ENCODE measurements at regions not wholly inside any gene's neighbourhood (a gene's known extent, or its start where the extent isn't known, plus 50 kb on each side); places are given as distances from the start of the nearest gene placed in this dataset.
A peak's percentile ranks its signal among the peaks of the same experiment; 100 is the strongest.

DNA sequence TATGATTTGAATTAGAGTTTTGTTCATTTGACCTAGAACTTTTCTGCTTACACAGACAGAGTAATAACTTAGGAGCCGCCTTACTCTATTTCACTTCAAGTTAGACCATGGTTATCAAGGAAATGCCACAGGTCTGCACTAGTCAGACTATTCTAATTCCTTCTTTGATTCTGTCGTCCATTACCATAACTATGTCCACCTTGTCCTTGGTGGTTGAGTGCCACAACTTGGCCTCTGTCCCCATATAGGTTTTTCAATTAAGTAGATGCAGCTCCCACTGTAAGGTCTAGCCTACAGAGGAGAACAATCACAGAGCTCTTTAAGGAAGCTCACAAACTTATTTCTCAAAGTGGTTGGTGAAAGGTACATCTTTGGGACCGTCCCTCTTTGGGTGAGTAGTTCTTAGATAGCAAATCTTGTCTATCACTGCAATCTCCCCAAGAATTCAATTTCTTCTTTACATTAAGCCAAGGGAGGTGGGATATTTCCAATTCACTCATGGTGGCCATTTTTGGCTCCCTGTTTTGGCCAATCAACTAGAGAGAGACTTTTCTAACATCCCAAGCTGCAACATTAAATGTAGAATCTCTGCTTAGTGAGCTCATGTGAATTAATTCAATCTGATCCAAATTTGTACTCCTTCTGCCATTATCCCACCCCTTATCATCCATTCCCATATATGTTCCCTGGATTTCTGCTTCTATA, 434.6 kb downstream of the ADAMTS20 start:
- no peak for DNase-seq (ENCODE audit: low read depth, low spot score)

DNA sequence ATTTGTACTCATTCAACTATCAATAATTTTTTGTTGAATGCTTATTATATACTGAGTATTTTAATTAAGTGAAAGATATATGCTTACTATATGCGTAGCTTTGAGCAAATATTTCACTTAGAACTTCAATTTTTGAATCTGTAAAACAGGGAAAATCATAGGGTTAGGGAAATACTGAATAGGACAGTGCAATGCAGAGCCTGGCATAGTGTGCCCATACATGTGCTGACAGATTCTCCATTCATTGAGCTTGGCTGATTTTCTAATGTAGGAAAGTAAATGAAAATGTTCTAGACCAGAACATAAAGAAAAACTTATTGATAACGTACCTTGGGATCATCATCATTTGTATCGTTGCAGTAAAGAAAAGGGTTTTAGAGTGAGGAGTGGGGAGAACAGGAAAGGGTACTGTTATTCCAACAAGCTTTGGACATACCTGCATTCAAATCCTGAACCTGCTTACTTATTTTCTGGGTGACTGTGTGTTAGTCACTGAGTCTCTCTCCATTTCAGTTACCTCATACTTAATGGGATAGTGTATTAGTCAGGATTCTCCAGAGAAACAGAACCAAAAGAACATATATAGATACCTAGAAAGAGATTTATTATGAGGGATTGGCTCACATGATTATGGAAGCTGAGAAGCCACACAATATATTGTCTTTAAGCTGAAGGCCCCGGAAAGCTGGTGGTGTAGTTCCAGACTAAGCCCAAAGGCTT, 436.4 kb downstream of the ADAMTS20 start:
- DNase-seq (ENCODE audit: low read depth, low spot score) = no peak

DNA sequence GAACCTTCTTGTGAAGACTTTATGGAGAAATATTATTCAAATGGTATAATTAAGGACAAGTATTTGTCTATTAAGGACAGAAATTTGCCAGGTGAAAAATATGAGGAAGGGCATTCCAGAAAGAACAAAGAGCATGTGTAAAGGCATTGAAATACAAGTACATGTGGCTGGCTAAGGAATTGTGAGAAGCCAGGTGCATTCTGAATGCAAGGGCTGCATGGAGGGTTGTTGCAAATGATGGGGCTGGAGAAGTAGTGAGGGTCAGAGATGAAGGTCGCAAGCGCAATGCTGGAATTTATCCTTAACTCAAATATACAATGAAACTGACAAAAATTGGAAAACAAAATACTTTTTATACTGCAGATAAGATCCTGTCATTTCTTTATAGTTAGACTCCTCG, 437.7 kb downstream of the ADAMTS20 start:
- DNase-seq (ENCODE audit: low read depth, low spot score) = no peak

DNA sequence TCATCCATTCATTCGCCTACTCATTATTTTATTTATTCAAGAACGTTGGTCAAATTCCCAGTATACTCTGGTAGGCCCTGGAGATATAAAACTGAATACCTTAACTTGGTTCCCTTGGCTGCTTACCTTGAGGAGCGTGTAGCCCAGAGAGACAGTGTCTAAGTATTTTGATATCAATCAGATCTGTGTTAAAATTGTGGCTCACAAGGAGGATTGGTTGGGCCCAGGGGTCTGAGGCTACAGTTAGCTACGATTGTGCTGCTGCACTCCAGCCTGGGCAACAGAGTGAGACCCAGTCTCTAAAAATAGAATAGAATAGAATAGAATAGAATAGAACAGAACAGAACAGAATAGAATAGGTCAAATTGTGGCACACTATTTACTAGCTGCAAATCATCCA, 438.4 kb downstream of the ADAMTS20 start:
- DNase-seq (ENCODE audit: low read depth, low spot score) = no peak

DNA sequence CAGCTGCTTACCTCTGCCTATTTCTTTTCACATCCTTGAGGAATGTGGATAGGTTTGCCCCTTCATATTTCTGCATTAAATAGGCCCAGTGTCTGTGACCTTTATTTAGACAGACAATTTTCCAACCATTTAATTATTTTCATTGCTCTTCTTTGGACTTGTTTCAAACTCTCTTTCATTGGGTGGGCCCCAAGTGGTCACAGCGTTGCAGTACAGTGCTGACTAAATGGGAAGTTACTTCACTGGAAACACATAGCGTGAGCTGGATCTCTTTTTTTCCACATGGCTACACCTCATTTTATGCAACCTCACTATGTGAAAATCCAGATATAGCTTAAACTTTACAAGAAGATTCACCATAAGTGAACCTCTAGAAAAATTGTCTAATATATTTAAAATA, 438.9 kb downstream of the ADAMTS20 start:
- no peak for DNase-seq (ENCODE audit: low read depth, low spot score)

DNA sequence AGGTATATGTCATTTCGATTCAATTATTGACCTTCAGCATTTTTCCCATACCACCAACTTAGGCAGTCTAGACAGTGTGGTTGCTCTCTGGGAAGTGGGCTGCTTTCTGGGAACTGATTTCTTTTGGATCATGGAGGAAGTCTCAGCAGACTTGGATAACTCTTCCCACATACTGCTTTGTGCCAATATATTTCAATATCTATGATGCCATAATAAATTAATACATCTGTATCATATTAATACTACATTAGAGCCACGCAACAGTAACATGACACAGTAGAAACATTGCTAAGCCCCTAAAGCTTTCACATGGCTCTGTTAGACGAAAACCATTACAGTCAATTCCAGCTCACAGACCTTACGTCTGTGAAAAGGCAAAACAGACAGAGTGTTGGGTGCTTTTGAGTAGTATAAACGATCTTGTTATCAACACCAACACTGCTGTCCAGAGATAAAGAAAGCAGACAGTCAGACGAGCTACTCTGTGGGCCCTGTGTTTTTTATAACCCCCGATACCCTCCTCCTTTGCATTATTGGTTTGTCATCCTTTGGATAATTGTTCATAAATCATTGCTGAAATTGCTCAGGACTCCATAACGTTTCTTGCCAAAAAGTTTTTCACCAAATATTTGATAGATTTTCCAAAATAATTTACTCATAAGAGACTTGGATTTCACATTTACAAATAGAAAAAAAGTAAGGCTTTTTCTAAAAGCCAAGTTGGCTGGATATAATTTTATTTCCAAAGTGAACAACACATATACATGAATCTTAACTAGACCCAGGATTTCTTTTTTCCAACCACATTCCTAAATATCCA, 439.7 kb downstream of the ADAMTS20 start:
- DNase-seq (ENCODE audit: low read depth, low spot score) = no peak

DNA sequence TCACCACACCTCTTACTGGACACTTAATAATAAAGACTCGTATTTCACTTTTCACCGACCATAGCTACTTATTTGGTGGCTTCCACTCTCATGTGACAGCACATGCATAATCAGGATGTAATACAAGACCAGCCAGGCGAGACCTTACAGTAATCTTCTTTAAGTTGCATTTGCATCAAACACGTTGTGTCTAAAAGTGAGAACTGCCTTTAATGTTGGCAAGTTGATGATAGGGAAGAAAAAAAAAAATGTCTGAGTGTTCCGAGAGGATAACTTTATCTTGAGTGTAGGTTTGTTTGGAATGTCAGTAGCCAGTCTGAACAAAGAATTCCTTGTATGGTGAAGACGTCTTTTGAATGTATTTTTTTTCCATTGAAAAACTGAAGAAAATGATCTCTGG, 440.4 kb downstream of the ADAMTS20 start:
- no peak for DNase-seq (ENCODE audit: low read depth, low spot score)

DNA sequence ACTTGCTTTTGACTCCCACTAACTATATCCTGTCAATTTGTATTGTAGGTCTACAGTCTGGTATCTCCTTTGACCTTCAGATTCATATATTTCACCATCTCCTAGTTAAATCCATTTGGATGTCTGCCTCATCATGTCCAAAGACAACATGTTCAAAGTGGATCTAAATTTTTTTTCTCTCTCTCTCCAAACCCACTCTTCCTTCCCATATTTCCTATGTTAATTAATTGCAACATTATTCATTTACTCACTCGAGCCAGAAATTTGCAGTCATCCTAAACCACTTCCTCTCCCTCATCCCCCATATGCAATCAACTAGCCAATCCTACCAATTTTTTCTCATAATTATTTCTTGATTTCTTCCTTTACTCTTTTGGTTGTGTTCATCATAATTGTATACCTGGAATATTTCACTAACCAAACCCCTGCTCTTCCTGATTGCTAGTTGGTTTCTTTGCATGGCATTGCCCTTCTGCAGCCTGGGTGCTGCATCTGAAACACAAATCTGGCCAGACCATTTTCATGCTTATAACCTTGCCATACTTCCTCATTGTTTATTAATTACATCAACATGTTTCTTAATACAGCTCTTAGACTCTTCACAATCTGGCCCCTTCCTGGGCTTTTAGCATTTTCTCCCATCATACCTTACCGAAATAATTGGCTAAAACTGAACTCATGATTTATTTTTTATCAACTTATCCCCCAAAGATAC, 442.2 kb downstream of the ADAMTS20 start:
- no peak for DNase-seq (ENCODE audit: low read depth, low spot score)

DNA sequence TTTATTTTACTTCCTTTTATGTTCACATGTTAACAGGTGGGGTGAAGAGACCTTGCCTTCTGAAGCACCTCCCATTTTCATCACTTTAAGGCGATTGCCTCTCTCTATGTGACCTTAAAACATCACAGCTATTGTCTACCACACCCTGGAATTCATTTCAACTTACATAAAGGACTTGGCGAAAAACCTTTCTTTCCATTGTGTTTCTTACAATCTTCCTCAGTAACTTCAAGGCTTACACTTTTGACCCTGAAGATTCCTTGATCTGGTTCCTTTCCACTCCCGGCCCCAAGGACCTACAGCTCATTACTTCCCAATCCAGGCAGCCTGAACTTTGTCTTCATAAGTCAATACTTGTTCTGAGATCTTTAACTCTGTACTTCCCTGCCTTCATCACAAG, 443.3 kb downstream of the ADAMTS20 start:
- no peak for DNase-seq (ENCODE audit: low read depth, low spot score)

DNA sequence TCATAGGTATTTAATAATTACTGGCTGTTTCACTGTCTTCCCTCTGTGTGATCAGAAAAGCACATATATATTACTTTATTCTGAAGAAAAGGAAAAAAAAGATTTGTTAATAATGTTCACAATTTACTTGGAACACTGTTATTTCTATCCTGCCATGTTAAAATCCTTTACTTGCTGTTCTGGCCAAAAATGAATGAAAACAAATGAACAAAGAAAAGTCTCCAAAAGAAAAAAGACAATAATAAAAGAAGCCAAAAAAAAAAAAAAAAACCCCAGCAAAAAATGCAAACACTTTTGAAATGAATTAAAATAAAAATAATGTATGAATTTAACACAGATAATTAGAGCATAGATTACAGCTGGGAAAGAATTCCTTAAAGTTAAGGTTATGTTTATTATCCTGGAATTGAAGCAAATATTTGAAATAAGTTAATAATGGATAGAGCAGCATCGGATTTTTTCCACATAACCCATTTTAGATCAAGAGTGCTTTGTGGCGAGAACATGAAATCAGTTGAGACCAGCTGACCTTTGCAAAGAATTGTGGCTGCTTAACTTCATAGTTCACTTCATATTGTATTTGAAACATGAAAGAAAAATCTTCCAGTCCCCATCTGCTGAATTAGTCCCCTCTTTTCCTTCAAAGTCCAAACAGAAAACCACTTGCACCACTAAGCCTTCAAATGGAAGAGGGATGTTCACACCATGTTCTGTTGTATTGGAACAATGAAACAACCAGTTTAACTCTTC, 444.8 kb downstream of the ADAMTS20 start:
- DNase-seq (ENCODE audit: low read depth, low spot score) = no peak

DNA sequence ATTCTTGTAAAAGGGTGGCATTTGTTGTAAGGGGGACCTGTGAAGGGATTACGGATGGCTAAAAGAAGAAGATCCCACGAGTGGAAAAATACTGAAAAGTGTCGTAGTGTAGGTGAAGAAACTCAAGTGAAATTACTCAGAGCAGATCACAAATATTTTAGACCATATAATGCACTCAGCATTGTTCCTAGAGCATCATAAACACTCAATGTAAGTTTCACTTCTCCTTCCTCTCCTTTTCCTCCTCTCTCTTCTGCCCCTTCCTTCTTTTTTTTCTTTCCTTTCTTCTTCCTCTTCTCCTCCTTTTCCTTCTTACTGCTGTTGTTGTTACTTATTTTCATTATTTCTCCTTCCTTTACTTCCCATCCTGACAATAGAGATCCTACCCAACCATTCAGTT, 445.6 kb downstream of the ADAMTS20 start:
- DNase-seq (ENCODE audit: low read depth, low spot score) = no peak

DNA sequence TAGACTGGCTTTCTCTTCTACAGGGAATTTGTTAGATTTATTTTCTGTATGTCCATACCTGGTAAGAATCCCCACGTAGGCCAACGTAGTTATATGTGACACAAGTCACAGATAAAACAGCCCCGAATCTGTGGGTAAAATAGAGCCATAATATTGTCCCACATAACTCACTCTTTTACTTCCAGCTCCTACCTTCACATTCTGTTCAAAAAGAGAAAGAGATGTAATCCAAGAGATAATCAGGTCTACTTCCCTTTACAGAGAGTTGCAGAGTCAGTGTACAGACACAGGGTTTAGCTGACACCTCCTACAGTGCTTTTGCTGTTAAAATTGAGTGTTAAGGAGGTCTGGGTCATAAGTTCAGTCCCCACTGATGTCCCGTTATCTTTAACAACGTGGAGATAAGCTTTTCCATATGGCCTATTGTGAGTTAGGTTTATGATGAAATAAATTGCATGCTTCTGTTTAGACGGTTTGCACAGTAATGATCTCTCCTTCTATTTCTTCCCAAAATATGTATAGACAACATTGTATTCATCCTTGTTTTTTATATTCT, 446.5 kb downstream of the ADAMTS20 start:
- DNase-seq (ENCODE audit: low read depth, low spot score) = no peak

DNA sequence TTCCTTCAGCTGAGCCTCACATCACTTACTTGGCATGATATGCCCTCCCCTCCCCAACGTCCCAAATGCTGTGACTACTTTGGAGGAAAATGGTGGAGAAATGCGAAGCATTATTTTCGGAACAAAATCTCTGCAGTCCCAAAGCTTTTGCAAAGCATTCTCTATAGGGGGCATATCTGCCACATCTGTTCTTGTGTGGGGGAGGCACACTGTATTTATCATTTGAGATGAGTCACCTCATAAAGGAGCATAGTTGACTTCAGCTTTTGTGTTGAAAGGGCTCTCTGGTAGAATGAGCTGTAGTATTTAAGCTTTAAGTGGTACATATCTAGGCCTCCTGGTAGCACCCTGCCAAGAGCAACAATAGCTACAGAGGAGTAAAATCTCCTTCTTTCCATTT, 447.5 kb downstream of the ADAMTS20 start:
- DNase-seq (ENCODE audit: low read depth, low spot score) = peak; percentile 55

DNA sequence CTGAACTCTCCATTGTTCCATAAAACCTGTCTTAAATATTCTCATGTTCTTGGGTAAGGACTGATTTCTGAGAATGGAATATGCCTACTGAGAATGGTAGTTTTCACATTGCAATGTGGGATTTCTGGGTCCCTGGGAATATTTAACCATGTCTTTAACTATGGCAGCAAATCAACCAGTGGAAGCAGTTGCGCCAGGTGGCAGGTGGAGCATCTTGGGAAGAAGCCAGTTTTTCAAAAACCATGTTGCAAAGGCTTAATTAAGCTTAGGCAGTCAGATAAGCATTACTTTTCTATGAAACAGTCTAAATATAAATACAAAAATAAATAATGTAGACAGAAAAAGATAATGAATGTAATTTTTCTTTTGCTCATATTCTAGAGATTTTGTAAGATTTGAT, 448.1 kb downstream of the ADAMTS20 start:
- DNase-seq (ENCODE audit: low read depth, low spot score) = no peak

DNA sequence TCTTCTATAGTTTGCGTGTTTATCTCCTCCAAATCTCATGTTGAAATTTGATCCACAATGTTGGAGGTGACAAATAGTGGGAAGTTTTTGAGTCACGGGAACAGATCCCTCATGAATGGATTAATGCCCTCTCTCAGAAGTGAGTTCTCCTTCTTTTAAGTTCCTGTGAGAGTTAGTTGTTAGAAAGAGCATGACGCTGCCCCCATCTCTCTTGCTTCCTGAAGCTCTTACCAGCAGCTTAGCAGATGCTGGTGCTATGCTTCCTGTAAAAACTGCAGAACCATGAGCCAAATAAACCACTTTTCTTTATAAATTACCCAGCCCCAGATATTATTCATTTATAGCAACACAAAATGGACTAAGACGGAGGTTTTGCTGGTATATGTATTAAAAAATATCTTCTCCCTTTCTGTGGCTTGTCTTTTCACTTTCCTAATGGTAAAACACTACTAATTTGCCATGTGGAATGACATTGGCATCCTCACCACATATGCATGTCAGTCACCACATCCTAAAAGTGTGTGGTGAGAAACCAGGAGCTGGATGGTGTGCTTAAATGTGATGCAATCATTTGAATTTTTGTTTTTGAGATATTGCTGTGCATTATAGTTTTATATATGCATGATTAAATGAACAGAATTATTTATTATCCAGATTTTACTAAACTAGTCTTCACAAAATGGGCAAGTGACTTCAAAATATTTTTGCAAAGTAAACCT, 449.3 kb downstream of the ADAMTS20 start:
- no peak for DNase-seq (ENCODE audit: low read depth, low spot score)

DNA sequence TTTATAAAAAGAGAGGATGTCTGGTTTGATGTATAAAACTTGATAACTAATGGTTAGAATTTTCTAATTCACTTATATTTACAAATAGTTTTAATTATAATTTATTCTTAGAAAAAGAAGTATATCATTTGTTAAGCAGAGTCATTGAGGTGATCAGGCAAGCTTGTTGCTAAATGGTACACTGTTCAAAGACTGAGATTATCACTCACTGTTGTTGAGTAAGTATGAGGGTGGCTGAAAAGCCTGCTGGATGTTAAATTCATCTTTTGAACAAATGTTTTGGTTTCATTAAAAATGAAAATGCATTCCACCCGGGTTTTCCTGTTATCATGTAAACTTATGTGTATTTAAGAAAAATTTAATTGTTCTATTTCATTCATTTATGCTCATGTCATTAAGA, 451.8 kb downstream of the ADAMTS20 start:
- DNase-seq (ENCODE audit: low read depth, low spot score) = no peak

DNA sequence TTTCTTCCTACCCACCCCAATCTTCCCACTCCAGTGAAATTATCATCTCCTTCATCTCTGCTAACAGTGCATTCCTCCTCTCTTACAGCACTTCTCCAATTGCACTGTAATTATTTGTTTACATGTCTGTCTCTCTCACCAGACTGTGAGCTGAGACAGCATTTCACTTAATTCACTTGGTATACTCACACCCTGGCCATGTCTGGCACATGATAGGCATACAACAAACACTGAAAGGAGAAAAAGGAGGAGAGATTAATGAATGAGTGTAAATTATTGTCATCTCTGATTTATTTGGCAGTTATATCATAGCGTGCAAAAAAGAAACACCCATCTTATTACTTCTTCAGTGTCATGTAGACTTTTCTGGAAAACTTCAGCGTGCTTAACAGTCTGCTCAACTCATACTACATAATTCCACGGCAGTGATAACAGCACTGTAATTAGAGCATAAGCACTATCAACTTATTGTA, 452.3 kb downstream of the ADAMTS20 start:
- no peak for DNase-seq (ENCODE audit: low read depth, low spot score)

DNA sequence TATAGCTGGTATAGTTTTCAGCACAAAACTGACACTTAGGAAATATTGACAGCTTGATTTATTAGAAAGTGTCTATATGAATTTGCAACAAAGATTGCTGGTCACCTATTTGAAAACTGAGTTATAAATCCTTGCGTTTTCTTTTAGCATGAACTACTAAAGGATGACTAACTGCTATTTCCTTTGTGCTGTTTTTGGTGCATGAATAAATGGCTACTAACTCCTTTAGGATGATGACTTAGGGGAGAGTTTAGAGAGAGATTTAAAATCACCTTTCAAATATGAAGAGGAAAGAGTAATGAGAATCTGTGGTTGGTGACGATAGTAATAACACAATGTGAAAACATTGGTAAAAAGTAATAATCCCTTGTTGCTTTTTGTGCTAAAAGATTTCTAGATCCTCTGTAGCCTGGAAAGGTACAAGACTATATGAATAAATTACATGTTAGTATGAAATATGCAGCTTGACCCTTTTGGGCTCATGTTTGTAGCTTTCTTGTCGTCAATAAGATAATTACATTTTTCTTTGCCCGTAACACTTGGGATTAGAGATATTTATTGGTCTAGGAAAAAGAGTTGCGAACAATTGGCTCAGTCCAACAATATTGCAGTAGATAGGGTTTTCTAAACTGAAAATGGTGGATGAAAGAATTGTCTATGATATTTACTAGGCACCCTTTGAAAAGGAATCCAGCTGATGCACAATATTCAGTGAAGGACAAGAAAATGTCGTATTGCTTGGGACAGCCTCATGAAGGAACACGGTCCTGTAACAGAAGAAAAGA, 453.0 kb downstream of the ADAMTS20 start:
- no peak for DNase-seq (ENCODE audit: low read depth, low spot score)

DNA sequence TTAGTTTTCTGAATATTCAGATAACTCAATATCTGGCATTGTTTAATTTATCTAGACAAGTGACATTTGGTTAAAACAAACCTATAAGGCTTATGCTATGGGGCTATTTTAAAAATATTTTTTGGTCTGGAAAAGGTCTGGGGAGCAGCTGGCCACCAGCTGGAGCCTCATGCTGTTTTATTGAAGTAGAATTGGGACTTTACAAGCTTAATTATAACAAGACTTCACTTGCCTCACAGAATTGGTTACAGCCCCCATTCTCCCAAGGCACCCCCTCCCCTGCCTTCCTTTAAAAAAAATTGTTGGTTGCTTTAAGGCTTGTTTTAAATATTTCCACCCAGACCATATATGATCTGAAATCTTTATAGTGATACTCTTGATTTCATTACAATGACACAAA, 453.9 kb downstream of the ADAMTS20 start:
- DNase-seq (ENCODE audit: low read depth, low spot score) = no peak

Measured in brain pericyte (primary cell).